IMR-90 (cell line): ENCODE measurements at regions not wholly inside any gene's neighbourhood (a gene's known extent, or its start where the extent isn't known, plus 50 kb on each side); places are given as distances from the start of the nearest gene placed in this dataset.

ENCODE experiments used
- microRNA-seq, 2 experiments: library from miRNA; stranded (forward) in 1 of 2; unstranded in 1 of 2; fragments of 10-50 nt in 1 of 2; fragments of <30 nt in 1 of 2; gene quantifications in 1 of 2; microRNA quantifications in 1 of 2; one replicate each; pipeline versions ENCODE3 to v1.1.0; 2013 to 2020; ENCODE audit not compliant: insufficient read depth in 1 of 2, insufficient read length in 1 of 2, unreplicated experiment in 1 of 2
- small RNA-seq, 5 experiments: library from RNA; depleted of rRNA; stranded (forward); fragments of <200 nt; gene quantifications; one replicate each; pipeline ENCODE3, GENCODE V24; 2012

Small RNAs in the stretch of these regions (microRNA-seq; reads per million reads assigned to microRNA genes)
- 6.2 to 32.9 reads per million in 2 experiments for gene MIR187

Small RNAs in the stretch of these regions (small RNA-seq; reads per million reads assigned to genes)
- gene MIR187, result 0 to 0.41 (median 0) reads per million in 5 experiments
